ENCODE measurements at regions not wholly inside any gene's neighbourhood (a gene's known extent, or its start where the extent isn't known, plus 50 kb on each side); places are given as distances from the start of the nearest gene placed in this dataset.

- TF ChIP-seq POLR2A (IDR thresholded peaks at IDR 0.05) (no peak), CTCF (IDR thresholded peaks at IDR 0.05) (no peak)
Measured at GRCh38 chr12:88903333-88903732, 323.1 kb upstream of the KITLG start.
